PC-3 (cell line): ENCODE measurements at regions not wholly inside any gene's neighbourhood (a gene's known extent, or its start where the extent isn't known, plus 50 kb on each side); places are given as distances from the start of the nearest gene placed in this dataset.

Experiments used
- ATAC-seq: fragments of 200-7000 bp; cut with Tn5 transposase; 2 replicates; pipeline ENCODE4 v1.9.1; 2020; ENCODE audit warnings: mild to moderate bottlenecking, moderate library complexity
- BruUV-seq: library from RNA; stranded (reverse); fragments of 400-500 nt; replicated peaks from 2 replicates; lab custom pipeline; 2021; lab: Mats Ljungman, UMichigan
- CTCF ChIA-PET: fragments of 300-600 bp; sonication (Branson Sonifier 250); formaldehyde crosslinking; loops from one replicate; lab custom pipeline; 2022; ENCODE audit warnings: antibody characterized with exemption; lab: Charles Lee
- POLR2A ChIA-PET: fragments of 300-600 bp; sonication (Branson Sonifier 250); formaldehyde crosslinking; loops from one replicate; lab custom pipeline; 2022; ENCODE audit warnings: antibody characterized with exemption; ENCODE audit not compliant: unreplicated experiment; lab: Charles Lee
- DNase-seq: peaks from one replicate; pipeline ENCODE4 v3.0.0-alpha.2; 2015
- H2AFZ ChIP-seq: fragments of 300-600 bp; sonication (generic); 2 replicates; pipeline ENCODE4 v1.6.0; 2016; ENCODE audit warnings: antibody characterized with exemption, low read length
- H3F3A ChIP-seq: fragments of 300-600 bp; sonication (generic); one replicate; pipeline ENCODE4 v1.6.0; 2017; ENCODE audit warnings: antibody characterized with exemption, low read length, control low read depth, mild to moderate bottlenecking; ENCODE audit not compliant: unreplicated experiment
- H3K27ac ChIP-seq: fragments of 300-600 bp; sonication (generic); 2 replicates; pipeline ENCODE4 v1.5.1; 2016; ENCODE audit warnings: mild to moderate bottlenecking, low read length
- H3K27me3 ChIP-seq: fragments of 300-600 bp; sonication (generic); 2 replicates; pipeline ENCODE4 v1.6.1; 2016; ENCODE audit warnings: low read length, mixed read lengths
- H3K36me3 ChIP-seq: fragments of 300-600 bp; sonication (generic); 2 replicates; pipeline ENCODE4 v1.6.1; 2016; ENCODE audit warnings: low read depth, mixed run types, low read length, mixed read lengths
- H3K4me1 ChIP-seq: fragments of 300-600 bp; sonication (generic); 2 replicates; pipeline ENCODE4 v1.5.1; 2016; ENCODE audit warnings: low read length; ENCODE audit not compliant: insufficient read depth
- H3K4me2 ChIP-seq: fragments of 300-600 bp; sonication (generic); 2 replicates; pipeline ENCODE4 v1.6.0; 2016; ENCODE audit warnings: low read length
- H3K4me3 ChIP-seq: fragments of 300-600 bp; sonication (generic); 2 replicates; pipeline ENCODE4 v1.5.1; 2016; ENCODE audit warnings: mild to moderate bottlenecking, low read length, mixed read lengths
- H3K79me2 ChIP-seq: fragments of 300-600 bp; sonication (generic); 2 replicates; pipeline ENCODE4 v1.6.1; 2017; ENCODE audit warnings: low read length, mixed read lengths
- H3K9ac ChIP-seq: fragments of 300-600 bp; sonication (generic); 2 replicates; pipeline ENCODE4 v1.6.0; 2016; ENCODE audit warnings: mild to moderate bottlenecking, low read length
- H3K9me2 ChIP-seq: fragments of 300-600 bp; sonication (generic); replicated peaks from 2 replicates; pipeline ENCODE4 v1.6.1; 2016; ENCODE audit warnings: mixed run types, low read length, mixed read lengths
- H3K9me3 ChIP-seq: fragments of 300-600 bp; sonication (generic); 2 replicates; pipeline ENCODE4 v1.6.1; 2016; ENCODE audit warnings: low read length, mixed read lengths
- H4K20me1 ChIP-seq: fragments of 300-600 bp; sonication (generic); 2 replicates; pipeline ENCODE4 v1.6.1; 2016; ENCODE audit warnings: low read length, mixed read lengths
- CTCF ChIP-seq: fragments of 300-600 bp; sonication (generic); conservative IDR thresholded peaks from 2 replicates; pipeline ENCODE4 v1.5.1; 2017; ENCODE audit warnings: antibody characterized with exemption, low read depth, mild to moderate bottlenecking, low read length
- EZH2 ChIP-seq: fragments of 300-600 bp; sonication (generic); IDR thresholded peaks from one replicate; pipeline ENCODE4 v1.6.1; 2017; ENCODE audit warnings: antibody characterized with exemption, mild to moderate bottlenecking, low read length; ENCODE audit not compliant: unreplicated experiment
- EZH2phosphoT487 ChIP-seq: fragments of 300-600 bp; sonication (generic); IDR thresholded peaks from 2 replicates; pipeline ENCODE4 v1.6.1; 2018; ENCODE audit warnings: mild to moderate bottlenecking, antibody characterized with exemption, low read length, borderline replicate concordance
- intact Hi-C: fragments of 100-400 bp; cut with micrococcal nuclease; formaldehyde crosslinking; loops from 2 replicates; pipeline ENCODE4 v1.9.0; 2023

GRCh38 chr7:46450886-46451285, 529.8 kb upstream of the IGFBP3 start:
- Histone ChIP-seq H3K9me2 (no peaks in the 10 kb centered on the region), H3K4me1 (no peaks in the 10 kb centered on the region), H3K4me2 (no peak overlapping the region), H3K36me3 (no peaks in the 10 kb centered on the region), H3K27ac (no peak overlapping the region), H4K20me1 (no peaks in the 10 kb centered on the region), H3K9ac (no peak overlapping the region), H3K79me2 (no peaks in the 10 kb centered on the region), H3K9me3 (no peaks in the 10 kb centered on the region), H3K4me3 (no peak overlapping the region), H3K27me3 (no peaks in the 10 kb centered on the region), H2AFZ (no peak overlapping the region), H3F3A (no peaks in the 10 kb centered on the region)
- no TSS peak for BruUV-seq
- ChIA-PET CTCF (no interaction called here), POLR2A (no interaction called here)
- DNase-seq (no peak), ATAC-seq (no peak)
- intact Hi-C loops, result no loop called here
- TF ChIP-seq CTCF, result no peak
- TF ChIP-seq EZH2, result no peak
- TF ChIP-seq EZH2phosphoT487, result no peak

DNA sequence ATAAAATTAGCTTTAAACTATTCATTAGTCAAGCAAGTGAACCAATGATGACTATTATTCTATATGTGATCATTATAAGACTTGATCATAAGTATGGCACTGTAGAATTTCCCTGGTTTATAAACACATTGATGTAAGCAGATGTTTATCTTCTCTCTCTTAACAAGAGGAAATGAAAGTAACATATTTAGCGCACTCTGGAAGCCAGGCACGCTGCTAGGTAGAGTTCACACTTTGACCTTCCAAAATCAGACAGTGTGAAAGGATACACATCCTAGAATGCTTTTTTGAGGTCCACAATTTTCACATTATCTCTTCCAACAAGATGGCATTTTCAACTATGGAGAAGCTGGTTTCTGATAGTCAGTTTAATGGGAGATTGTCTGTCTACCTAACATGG, 529.4 kb upstream of the IGFBP3 start:
- BruUV-seq, result no TSS peak
- H2AFZ ChIP-seq, result no peak overlapping the region
- no peak overlapping the region for H3K9ac ChIP-seq
- no peaks in the 10 kb centered on the region for H3K79me2 ChIP-seq
- H3K9me3 ChIP-seq, result no peaks in the 10 kb centered on the region
- CTCF ChIA-PET, result no interaction called here
- no peak for TF ChIP-seq EZH2phosphoT487
- no peak for TF ChIP-seq CTCF
- TF ChIP-seq EZH2, result no peak
- no peaks in the 10 kb centered on the region for H3F3A ChIP-seq
- no peak overlapping the region for H3K27ac ChIP-seq
- no peaks in the 10 kb centered on the region for H4K20me1 ChIP-seq
- POLR2A ChIA-PET, result no interaction called here
- no peak overlapping the region for H3K4me3 ChIP-seq
- DNase-seq (no peak), ATAC-seq (no peak)
- no peaks in the 10 kb centered on the region for H3K4me1 ChIP-seq
- no peak overlapping the region for H3K4me2 ChIP-seq
- no peaks in the 10 kb centered on the region for H3K27me3 ChIP-seq
- no peaks in the 10 kb centered on the region for H3K9me2 ChIP-seq
- intact Hi-C loops, result no loop called here
- H3K36me3 ChIP-seq, result no peaks in the 10 kb centered on the region

DNA sequence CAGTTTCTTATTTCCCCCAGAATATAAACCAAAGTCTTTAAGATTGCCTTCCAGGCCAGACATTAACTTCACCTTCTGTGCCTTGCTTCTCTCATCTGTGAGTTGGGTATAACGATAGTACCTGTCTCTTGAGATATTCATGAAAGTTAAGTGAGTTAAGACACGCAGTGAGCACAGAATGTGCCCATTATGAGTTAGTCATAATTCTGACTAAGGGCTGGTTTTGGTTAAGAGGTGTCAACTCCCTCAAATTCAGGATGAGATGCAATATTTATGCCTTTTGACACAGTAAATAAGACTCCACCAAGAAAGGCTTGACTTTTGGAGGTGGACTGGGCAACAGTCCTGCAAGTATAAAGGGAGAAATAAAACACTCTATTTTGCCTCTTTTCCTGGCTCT, 528.7 kb upstream of the IGFBP3 start:
- no peaks in the 10 kb centered on the region for H3F3A ChIP-seq
- TF ChIP-seq EZH2phosphoT487 (no peak), CTCF (no peak), EZH2 (no peak)
- no peak overlapping the region for H3K27ac ChIP-seq
- no TSS peak for BruUV-seq
- DNase-seq (no peak), ATAC-seq (no peak)
- ChIA-PET POLR2A (no interaction called here), CTCF (no interaction called here)
- H3K4me1 ChIP-seq, result no peaks in the 10 kb centered on the region
- H3K9me2 ChIP-seq, result no peaks in the 10 kb centered on the region
- no peak overlapping the region for H3K9ac ChIP-seq
- H4K20me1 ChIP-seq, result no peaks in the 10 kb centered on the region
- H3K79me2 ChIP-seq, result no peaks in the 10 kb centered on the region
- H3K4me2 ChIP-seq, result no peak overlapping the region
- H3K27me3 ChIP-seq, result no peaks in the 10 kb centered on the region
- no peaks in the 10 kb centered on the region for H3K36me3 ChIP-seq
- H3K9me3 ChIP-seq, result no peaks in the 10 kb centered on the region
- intact Hi-C loops, result no loop called here
- H3K4me3 ChIP-seq, result no peak overlapping the region
- no peak overlapping the region for H2AFZ ChIP-seq
